ENCODE measurements at regions not wholly inside any gene's neighbourhood (a gene's known extent, or its start where the extent isn't known, plus 50 kb on each side); places are given as distances from the start of the nearest gene placed in this dataset.
"Not testable (repeated sequence)": the region's sequence is repeated elsewhere in the genome, so short reads cannot be mapped to it uniquely, and the experiment has no call there.

GRCh38 chr6:57729407-57729806, 412.0 kb downstream of the PRIM2 start:
- not testable (repeated sequence) for TF ChIP-seq TAF1 (IDR thresholded peaks at IDR 0.05; ENCODE audit: borderline replicate concordance, low read depth, low read length); MAX (IDR thresholded peaks at IDR 0.05; ENCODE audit: low read depth); YY1 (IDR thresholded peaks at IDR 0.05; ENCODE audit: low read depth); RAD21 (IDR thresholded peaks at IDR 0.05; ENCODE audit: low read length); REST (IDR thresholded peaks at IDR 0.05; ENCODE audit: low read depth, low read length); FOXM1 (IDR thresholded peaks at IDR 0.05; ENCODE audit: low read depth)
- TF ChIP-seq, protein P1, sequence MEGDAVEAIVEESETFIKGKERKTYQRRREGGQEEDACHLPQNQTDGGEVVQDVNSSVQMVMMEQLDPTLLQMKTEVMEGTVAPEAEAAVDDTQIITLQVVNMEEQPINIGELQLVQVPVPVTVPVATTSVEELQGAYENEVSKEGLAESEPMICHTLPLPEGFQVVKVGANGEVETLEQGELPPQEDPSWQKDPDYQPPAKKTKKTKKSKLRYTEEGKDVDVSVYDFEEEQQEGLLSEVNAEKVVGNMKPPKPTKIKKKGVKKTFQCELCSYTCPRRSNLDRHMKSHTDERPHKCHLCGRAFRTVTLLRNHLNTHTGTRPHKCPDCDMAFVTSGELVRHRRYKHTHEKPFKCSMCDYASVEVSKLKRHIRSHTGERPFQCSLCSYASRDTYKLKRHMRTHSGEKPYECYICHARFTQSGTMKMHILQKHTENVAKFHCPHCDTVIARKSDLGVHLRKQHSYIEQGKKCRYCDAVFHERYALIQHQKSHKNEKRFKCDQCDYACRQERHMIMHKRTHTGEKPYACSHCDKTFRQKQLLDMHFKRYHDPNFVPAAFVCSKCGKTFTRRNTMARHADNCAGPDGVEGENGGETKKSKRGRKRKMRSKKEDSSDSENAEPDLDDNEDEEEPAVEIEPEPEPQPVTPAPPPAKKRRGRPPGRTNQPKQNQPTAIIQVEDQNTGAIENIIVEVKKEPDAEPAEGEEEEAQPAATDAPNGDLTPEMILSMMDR (IDR thresholded peaks at IDR 0.05) = not testable (repeated sequence)

Measured in SK-N-SH (cell line).